Lower lobe of right lung (tissue), 2 donors: ENCODE measurements at regions not wholly inside any gene's neighbourhood (a gene's known extent, or its start where the extent isn't known, plus 50 kb on each side); places are given as distances from the start of the nearest gene placed in this dataset.

ENCODE experiments used
- ATAC-seq, 2 donors: fragments of 200-7000 bp; cut with Tn5 transposase; one replicate each; pipeline ENCODE4 v1.9.1; 2020 to 2022; ENCODE audit warnings: mild to moderate bottlenecking in 2 of 2, moderate library complexity in 2 of 2
- DNase-seq: peaks from one replicate; pipeline ENCODE4 v3.0.0-alpha.2; 2020
- H3K27ac ChIP-seq: fragments of 200-600 bp; one replicate; pipeline ENCODE4 v1.8.0; 2022
- H3K27me3 ChIP-seq: fragments of 200-600 bp; one replicate; pipeline ENCODE4 v1.8.0; 2022; ENCODE audit warnings: low read depth
- H3K36me3 ChIP-seq: fragments of 200-600 bp; one replicate; pipeline ENCODE4 v1.8.0; 2022; ENCODE audit warnings: mild to moderate bottlenecking
- H3K4me1 ChIP-seq: fragments of 200-600 bp; one replicate; pipeline ENCODE4 v1.8.0; 2022
- H3K4me3 ChIP-seq: fragments of 200-600 bp; one replicate; pipeline ENCODE4 v1.8.0; 2022; ENCODE audit warnings: mild to moderate bottlenecking
- H3K9me3 ChIP-seq: fragments of 200-600 bp; one replicate; pipeline ENCODE4 v1.8.0; 2022
- intact Hi-C: fragments of 100-400 bp; cut with DNase I; formaldehyde crosslinking; loops from one replicate; pipeline ENCODE4 v1.11.0; 2022
- TF ChIP-seq, protein P1 (sequence below): fragments of 200-600 bp; IDR thresholded peaks from one replicate; pipeline ENCODE4 v1.8.0; 2022; ENCODE audit warnings: antibody characterized with exemption, mild to moderate bottlenecking
- donor health status: DM: no; HTN: yes; CAD: no; lungs with severe emphysema.

- ATAC-seq = no peak
- H3K27ac ChIP-seq = no peak overlapping the region
These were observed 156.7 kb downstream of the SYK start for GRCh38 chr9:90958328-90958727.

GRCh38 chr9:90960941-90961340, 159.3 kb downstream of the SYK start:
- H3K9me3 ChIP-seq = no peaks in the 10 kb centered on the region
- H3K27ac ChIP-seq = no peak overlapping the region
- no peaks in the 10 kb centered on the region for H3K36me3 ChIP-seq
- DNase-seq (no peak), ATAC-seq (no peak)
- peaks cover 25% of the 10 kb centered on the region for H3K27me3 ChIP-seq
- TF ChIP-seq, protein P1, sequence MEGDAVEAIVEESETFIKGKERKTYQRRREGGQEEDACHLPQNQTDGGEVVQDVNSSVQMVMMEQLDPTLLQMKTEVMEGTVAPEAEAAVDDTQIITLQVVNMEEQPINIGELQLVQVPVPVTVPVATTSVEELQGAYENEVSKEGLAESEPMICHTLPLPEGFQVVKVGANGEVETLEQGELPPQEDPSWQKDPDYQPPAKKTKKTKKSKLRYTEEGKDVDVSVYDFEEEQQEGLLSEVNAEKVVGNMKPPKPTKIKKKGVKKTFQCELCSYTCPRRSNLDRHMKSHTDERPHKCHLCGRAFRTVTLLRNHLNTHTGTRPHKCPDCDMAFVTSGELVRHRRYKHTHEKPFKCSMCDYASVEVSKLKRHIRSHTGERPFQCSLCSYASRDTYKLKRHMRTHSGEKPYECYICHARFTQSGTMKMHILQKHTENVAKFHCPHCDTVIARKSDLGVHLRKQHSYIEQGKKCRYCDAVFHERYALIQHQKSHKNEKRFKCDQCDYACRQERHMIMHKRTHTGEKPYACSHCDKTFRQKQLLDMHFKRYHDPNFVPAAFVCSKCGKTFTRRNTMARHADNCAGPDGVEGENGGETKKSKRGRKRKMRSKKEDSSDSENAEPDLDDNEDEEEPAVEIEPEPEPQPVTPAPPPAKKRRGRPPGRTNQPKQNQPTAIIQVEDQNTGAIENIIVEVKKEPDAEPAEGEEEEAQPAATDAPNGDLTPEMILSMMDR = no peak
- H3K4me1 ChIP-seq = peaks cover 13% of the 10 kb centered on the region
- intact Hi-C loops = no loop called here
- H3K4me3 ChIP-seq = no peak overlapping the region

More at GRCh38 chr9:90958328-90958727, 156.7 kb downstream of the SYK start:
- Histone ChIP-seq H3K27me3 (peaks cover 23% of the 10 kb centered on the region), H3K4me1 (no peaks in the 10 kb centered on the region), H3K9me3 (no peaks in the 10 kb centered on the region), H3K4me3 (no peak overlapping the region), H3K36me3 (no peaks in the 10 kb centered on the region)
- no peak for DNase-seq
- intact Hi-C loops = no loop called here
- TF ChIP-seq, protein P1 = no peak

DNA sequence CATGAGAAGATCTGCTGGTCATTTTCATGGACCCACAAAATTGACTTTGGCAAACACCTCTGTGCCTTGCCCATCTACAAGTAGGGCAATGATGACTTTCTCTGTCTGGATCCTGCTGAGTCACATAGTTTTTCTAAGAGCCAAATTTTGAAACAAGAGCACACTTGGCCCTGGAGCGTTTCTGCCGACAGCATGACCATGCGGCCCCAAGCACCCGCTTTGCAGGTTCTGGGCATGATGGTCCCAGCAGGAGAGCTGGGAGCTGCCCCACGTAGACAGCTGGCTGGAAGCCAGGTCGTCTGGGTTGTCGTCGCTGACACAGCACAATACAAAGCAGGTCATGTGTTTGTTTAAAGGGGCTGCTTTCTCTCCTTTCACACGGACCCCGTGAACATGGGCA, 159.8 kb downstream of the SYK start:
- no peak overlapping the region for H3K27ac ChIP-seq
- H3K36me3 ChIP-seq = no peaks in the 10 kb centered on the region
- ATAC-seq (peak; percentile 39 to 51), DNase-seq (peak; percentile 68)
- intact Hi-C loops = no loop called here
- peaks cover 25% of the 10 kb centered on the region for H3K27me3 ChIP-seq
- H3K4me3 ChIP-seq = no peak overlapping the region
- H3K9me3 ChIP-seq = no peaks in the 10 kb centered on the region
- peaks cover 13% of the 10 kb centered on the region for H3K4me1 ChIP-seq
- TF ChIP-seq, protein P1 = no peak

GRCh38 chr9:90964101-90965020, 162.7 kb downstream of the SYK start:
- peaks cover 25% of the 10 kb centered on the region for H3K27me3 ChIP-seq
- H3K36me3 ChIP-seq = no peaks in the 10 kb centered on the region
- ATAC-seq (peak; percentile 91 to 94), DNase-seq (peak; percentile 79)
- no peak overlapping the region for H3K27ac ChIP-seq
- TF ChIP-seq, protein P1 = peak; percentile 38
- H3K4me3 ChIP-seq = no peak overlapping the region
- peaks cover 13% of the 10 kb centered on the region for H3K4me1 ChIP-seq
- H3K9me3 ChIP-seq = no peaks in the 10 kb centered on the region
- intact Hi-C loops = no loop called here

DNA sequence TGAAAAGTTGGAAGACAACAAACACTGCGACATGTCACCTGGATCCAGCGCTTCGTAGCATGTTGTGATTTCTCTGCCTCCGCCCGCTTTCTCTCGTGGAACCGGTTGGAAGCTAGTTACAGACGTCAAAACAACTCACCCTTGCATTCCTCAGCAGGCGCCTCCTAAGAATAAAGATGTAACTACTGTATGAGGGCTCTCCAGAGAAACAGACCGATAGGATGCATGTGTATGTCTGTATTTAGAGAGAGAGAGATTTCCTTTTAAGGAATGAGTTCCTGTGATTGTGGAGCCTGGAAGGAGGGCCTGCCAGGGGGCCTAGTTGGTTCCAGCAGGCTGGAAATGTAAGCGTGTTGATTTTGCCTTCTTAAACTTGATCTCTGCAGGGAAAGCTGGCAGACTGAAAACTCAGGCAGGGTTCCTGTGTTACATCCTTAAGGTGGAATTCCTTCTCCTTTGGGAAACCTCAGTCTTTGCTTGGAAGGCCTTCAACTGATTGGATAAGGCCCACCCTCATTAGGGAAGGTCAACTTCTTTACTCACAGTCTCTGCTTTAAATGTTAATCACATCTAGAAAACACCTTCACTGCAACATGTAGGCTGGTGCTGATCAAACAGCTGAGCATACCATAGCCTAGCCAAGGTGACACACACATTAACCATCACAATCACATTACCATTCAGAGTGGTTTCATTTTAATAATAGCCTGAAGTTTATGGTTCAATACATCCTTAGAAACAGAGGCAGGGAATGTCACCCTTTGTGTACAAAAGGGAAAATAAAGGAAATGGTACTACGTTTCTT, 163.8 kb downstream of the SYK start:
- intact Hi-C loops = no loop called here
- no peak overlapping the region for H3K4me3 ChIP-seq
- no peaks in the 10 kb centered on the region for H3K36me3 ChIP-seq
- peaks cover 25% of the 10 kb centered on the region for H3K27me3 ChIP-seq
- TF ChIP-seq, protein P1 = no peak
- DNase-seq (no peak), ATAC-seq (peak in 1 of 2 donors; percentile 53)
- no peaks in the 10 kb centered on the region for H3K9me3 ChIP-seq
- H3K27ac ChIP-seq = no peak overlapping the region
- peaks cover 13% of the 10 kb centered on the region for H3K4me1 ChIP-seq
